VCaP (cell line): ENCODE measurements at regions not wholly inside any gene's neighbourhood (a gene's known extent, or its start where the extent isn't known, plus 50 kb on each side); places are given as distances from the start of the nearest gene placed in this dataset.

Source experiments
- H3K27ac ChIP-seq: fragments of 450-650 bp; 2 replicates; pipeline ENCODE4 v1.5.1; 2017
- CTCF ChIP-seq: fragments of 450-650 bp; conservative IDR thresholded peaks from 2 replicates; pipeline ENCODE4 v1.5.1; 2017; ENCODE audit warnings: mild to moderate bottlenecking, moderate library complexity

DNA sequence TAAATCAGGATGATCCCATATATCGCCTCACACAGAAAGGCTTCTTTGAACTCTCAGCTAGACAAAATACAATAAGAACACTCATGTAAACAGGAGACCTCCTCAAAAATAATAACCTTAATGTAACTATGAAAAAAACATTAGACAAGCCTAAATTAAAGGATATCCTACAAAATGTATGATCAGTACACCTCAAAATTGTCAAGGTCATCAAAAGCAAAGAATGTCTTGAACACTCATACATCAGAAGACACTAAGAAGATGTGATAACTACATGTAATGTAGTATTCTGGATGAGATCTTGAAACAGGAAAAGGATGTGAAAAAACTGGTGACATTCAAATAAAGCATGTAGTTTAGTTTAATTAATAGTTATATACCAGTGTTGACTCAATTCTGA lies 616.8 kb upstream of the ZEB2 start:
- TF ChIP-seq CTCF, result no peak
- no peak overlapping the region for H3K27ac ChIP-seq

DNA sequence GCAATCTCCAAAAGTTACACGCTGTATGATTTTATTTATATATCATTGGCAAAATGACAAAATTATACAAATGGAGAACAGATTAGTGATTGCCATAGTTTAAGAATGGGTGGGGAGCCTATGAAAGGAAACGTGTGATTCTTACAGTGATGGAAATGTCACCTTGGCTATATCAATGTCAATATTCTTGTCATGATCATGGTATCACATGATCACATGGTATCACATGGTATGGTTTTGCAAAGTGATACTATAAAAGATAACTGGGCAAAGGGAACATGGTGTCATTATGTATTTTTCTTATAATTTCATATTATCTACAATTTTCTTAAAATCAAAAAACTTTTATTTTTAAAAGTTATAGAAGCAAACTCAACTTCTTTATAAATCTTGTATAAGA lies 606.2 kb upstream of the ZEB2 start:
- H3K27ac ChIP-seq, result no peak overlapping the region
- TF ChIP-seq CTCF, result no peak

GRCh38 chr2:145124085-145124484 lies 604.2 kb upstream of the ZEB2 start:
- no peak overlapping the region for H3K27ac ChIP-seq
- no peak for TF ChIP-seq CTCF

GRCh38 chr2:145123606-145124005 lies 603.7 kb upstream of the ZEB2 start:
- H3K27ac ChIP-seq, result no peak overlapping the region
- TF ChIP-seq CTCF, result no peak

DNA sequence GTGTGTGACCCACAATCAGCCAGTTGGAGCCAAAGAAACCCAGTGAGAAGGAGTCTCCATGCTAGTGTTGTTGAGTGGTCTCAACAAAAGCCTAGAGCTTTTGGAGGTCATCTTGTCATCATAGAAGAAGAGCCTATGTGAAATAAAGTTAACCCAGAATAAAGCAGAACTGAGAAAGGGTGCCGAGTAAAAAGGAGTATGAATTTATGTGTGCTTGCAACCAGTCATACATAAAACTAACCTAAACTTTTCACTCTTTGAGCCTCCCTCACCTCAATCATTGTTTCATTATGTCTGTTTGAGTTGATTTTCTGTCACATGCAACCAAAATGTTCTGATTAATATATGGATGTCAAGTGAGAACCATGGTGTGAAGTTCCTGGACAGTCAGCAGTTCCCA lies 599.3 kb upstream of the ZEB2 start:
- no peak overlapping the region for H3K27ac ChIP-seq
- no peak for TF ChIP-seq CTCF

GRCh38 chr2:145116834-145117725 lies 597.2 kb upstream of the ZEB2 start:
- no peak for TF ChIP-seq CTCF
- H3K27ac ChIP-seq, result no peak overlapping the region

DNA sequence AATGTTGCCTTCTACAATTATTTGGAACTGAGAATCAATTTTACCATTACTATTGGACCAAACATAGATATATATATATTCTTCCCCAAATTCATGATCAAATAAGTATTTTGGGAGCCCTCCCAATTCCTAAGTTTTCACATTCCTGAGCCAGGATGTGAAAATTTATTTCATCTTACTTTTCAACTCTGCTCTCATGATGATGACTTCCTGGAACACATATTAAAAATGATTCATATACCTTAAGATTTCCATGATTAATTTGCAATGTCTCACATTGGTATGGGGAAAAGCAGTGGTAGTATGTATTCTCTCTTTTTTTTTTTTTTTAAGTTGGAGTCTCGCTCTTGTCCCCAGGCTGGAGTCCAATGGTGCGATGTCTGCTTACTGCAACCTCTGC lies 596.1 kb upstream of the ZEB2 start:
- no peak for TF ChIP-seq CTCF

More for the DNA sequence above, 596.1 kb upstream of the ZEB2 start:
- H3K27ac ChIP-seq, result no peak overlapping the region
